ENCODE measurements at regions not wholly inside any gene's neighbourhood (a gene's known extent, or its start where the extent isn't known, plus 50 kb on each side); places are given as distances from the start of the nearest gene placed in this dataset.
"Not testable (repeated sequence)": the region's sequence is repeated elsewhere in the genome, so short reads cannot be mapped to it uniquely, and the experiment has no call there.

DNA sequence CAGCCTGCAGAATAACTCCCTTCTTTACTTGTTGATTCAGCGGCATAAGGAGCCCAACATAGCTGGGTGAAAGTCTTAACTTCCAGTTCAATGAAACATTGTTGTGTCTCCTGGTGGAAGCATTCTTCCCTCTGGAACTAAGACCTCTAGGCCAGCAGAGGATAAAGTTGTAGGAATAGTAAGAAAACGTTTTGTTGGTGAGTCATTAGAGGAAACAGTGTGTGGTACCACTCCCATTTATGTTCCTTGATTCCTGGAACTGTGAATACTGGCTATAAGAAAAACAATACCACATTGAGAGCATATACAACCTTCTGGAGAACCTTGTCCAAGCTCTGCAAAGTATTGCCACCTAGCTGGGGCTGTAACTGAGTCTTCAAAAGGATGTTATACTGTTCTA is 737.4 kb upstream of the ZP4 start:
- H3K9ac ChIP-seq = no peak overlapping the region
- no peaks in the 10 kb centered on the region for H4K20me1 ChIP-seq
- H3K9me3 ChIP-seq = no peaks in the 10 kb centered on the region
- no peak overlapping the region for H3K27ac ChIP-seq
- no peak overlapping the region for H3K4me2 ChIP-seq
- H3K4me3 ChIP-seq = no peak overlapping the region
- TF ChIP-seq Cebpa-rat (IDR thresholded peaks at IDR 0.05) = no peak
- H3K27me3 ChIP-seq = no peaks in the 10 kb centered on the region
- H3K36me3 ChIP-seq = no peaks in the 10 kb centered on the region
- H3K4me1 ChIP-seq = peaks cover 10% of the 10 kb centered on the region

DNA sequence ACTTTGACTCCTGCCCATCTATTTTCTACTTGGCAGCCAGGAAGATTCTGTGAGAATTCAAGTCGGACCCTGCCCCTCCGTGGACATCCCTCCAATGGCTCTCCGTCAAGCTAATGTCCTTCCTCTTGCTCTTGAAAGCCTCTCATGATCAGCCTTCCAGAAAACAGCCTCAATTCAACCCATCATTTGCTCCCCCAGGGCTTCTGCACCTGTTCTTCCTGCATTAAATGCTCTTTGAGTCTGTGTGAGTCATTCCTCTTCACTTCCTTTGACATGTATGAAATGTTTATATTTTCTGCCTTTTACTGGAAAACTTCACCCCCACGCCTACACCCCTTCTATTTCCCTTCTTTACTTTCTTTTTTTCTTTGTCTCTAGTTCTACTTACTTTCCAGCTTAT is 734.1 kb upstream of the ZP4 start:
- no peak for TF ChIP-seq Cebpa-rat (IDR thresholded peaks at IDR 0.05)
- H4K20me1 ChIP-seq = no peaks in the 10 kb centered on the region
- no peaks in the 10 kb centered on the region for H3K27me3 ChIP-seq
- peak overlapping the region; percentile 22; the same call in 1 of the 2 replicates for H3K4me2 ChIP-seq
- H3K9ac ChIP-seq = no peak overlapping the region
- H3K4me1 ChIP-seq = peaks cover 10% of the 10 kb centered on the region
- H3K36me3 ChIP-seq = no peaks in the 10 kb centered on the region
- H3K4me3 ChIP-seq = no peak overlapping the region
- H3K27ac ChIP-seq = no peak overlapping the region
- H3K9me3 ChIP-seq = no peaks in the 10 kb centered on the region

DNA sequence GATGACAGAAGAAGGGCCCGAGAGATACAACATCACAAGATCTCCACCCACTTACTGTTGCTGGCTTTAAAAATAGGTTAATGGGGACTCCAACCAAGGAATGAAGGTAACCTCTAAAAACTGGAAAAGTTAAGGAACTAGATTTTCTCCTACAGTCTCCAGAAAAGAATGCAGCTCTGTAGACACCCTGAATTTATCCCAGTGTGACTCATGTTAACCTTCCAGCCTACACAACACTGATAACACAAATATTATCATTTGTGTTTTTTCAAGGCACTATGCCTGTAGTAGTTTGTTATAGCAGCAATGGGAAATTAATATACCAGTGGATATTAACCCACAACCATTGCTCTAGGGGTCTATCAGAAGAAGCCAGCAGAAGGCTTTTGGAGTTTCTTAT is 730.7 kb upstream of the ZP4 start:
- H3K27me3 ChIP-seq = no peaks in the 10 kb centered on the region

DNA sequence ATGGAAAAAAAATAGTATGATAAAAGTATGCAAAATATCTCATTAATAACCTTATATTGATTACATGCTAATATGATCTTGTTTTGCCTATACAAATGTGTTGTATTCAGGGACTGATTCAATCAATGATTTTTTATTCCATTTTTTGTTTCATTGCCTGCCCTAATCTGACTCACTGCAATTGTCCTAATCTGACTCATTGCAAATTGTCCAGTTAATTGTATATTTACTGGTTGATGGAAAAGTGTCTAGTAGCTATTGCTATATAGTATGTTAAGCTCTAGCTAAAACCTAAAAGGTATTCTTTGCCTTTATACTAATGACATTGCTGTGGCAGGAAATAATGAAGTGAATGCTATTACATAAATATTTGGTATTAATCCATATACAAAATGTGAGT is 728.9 kb upstream of the ZP4 start:
- Histone ChIP-seq H3K27ac (no peak overlapping the region), H3K4me2 (no peak overlapping the region), H3K27me3 (no peaks in the 10 kb centered on the region), H3K9ac (no peak overlapping the region), H3K36me3 (no peaks in the 10 kb centered on the region), H3K4me3 (no peak overlapping the region), H3K4me1 (peaks cover 3% of the 10 kb centered on the region), H3K9me3 (no peaks in the 10 kb centered on the region), H4K20me1 (no peaks in the 10 kb centered on the region)
- TF ChIP-seq Cebpa-rat (IDR thresholded peaks at IDR 0.05) = no peak

More for the DNA sequence above, 730.7 kb upstream of the ZP4 start:
- no peak for TF ChIP-seq Cebpa-rat (IDR thresholded peaks at IDR 0.05)
- H3K27ac ChIP-seq = no peak overlapping the region
- no peak overlapping the region for H3K9ac ChIP-seq
- H4K20me1 ChIP-seq = no peaks in the 10 kb centered on the region
- H3K4me3 ChIP-seq = no peak overlapping the region
- peaks cover 10% of the 10 kb centered on the region for H3K4me1 ChIP-seq
- no peak overlapping the region for H3K4me2 ChIP-seq
- H3K9me3 ChIP-seq = no peaks in the 10 kb centered on the region
- H3K36me3 ChIP-seq = no peaks in the 10 kb centered on the region

DNA sequence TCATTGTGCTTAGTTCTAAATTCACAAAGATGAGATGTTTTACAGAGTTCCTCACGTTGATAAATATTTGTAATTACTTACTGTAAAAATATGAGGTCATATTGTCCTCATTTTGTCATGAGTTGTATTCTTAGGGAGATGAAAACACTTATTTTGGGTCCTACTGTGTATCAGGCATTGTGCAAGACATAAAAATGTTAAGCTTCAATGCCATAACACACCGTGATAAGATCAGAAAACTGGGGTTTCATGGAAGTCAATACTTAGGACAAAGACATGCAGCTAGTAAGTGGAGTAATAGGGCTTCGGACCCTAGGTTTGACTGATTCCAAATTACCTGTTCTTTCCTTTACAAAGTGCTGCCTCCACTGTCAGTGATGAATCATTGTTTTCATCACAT is 720.7 kb upstream of the ZP4 start:
- Histone ChIP-seq H3K27me3 (no peaks in the 10 kb centered on the region), H4K20me1 (no peaks in the 10 kb centered on the region), H3K9me3 (no peaks in the 10 kb centered on the region), H3K4me1 (peaks cover 11% of the 10 kb centered on the region), H3K36me3 (no peaks in the 10 kb centered on the region), H3K9ac (no peak overlapping the region), H3K27ac (no peak overlapping the region), H3K4me3 (no peak overlapping the region), H3K4me2 (no peak overlapping the region)
- TF ChIP-seq Cebpa-rat (IDR thresholded peaks at IDR 0.05) = no peak

DNA sequence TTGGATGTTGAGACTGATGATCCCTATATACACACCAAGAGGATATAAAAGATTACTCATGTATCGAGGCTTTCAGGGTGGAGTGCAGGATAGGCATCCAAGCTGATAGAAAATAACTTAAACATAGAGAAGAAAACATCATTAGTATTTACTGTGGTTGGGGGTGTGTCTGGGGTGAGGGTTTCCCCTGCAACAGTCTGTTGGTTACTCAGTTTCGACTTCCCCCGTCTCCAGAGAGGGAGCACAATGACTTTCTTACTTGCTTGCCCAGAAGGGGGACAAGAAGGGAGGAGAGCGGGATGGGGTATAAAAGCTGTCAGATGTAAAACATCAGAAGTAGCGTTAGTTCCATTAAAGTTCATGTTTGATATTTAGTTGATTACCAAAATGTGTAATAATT is 717.4 kb upstream of the ZP4 start:
- Histone ChIP-seq H3K4me3 (no peak overlapping the region), H4K20me1 (no peaks in the 10 kb centered on the region), H3K27me3 (no peaks in the 10 kb centered on the region), H3K36me3 (no peaks in the 10 kb centered on the region), H3K4me2 (no peak overlapping the region), H3K9me3 (no peaks in the 10 kb centered on the region), H3K9ac (no peak overlapping the region), H3K27ac (no peak overlapping the region), H3K4me1 (peaks cover 11% of the 10 kb centered on the region)
- TF ChIP-seq Cebpa-rat (IDR thresholded peaks at IDR 0.05) = no peak

DNA sequence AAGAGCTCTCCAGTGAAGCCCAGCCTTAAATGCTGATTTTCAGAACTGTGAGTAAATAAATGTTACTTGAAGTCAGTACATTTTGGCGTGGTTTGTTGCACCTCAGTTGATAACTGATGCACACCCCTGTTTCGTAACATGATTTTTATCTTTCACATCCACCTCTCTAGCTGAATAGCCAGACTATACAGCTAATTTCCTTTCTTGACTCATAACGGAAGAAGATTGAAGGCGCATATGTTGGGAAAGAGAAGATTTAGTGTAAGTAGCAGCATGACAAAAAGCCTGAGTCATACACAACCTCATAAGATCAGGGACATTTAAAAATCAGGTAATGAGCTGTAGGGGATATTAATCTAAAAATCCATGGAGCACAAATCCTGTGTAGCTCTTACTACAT is 716.2 kb upstream of the ZP4 start:
- H3K4me2 ChIP-seq = no peak overlapping the region
- H3K9me3 ChIP-seq = no peaks in the 10 kb centered on the region
- H3K4me1 ChIP-seq = peaks cover 6% of the 10 kb centered on the region
- TF ChIP-seq Cebpa-rat (IDR thresholded peaks at IDR 0.05) = no peak
- no peak overlapping the region for H3K9ac ChIP-seq
- H3K4me3 ChIP-seq = no peak overlapping the region
- no peaks in the 10 kb centered on the region for H3K36me3 ChIP-seq
- no peaks in the 10 kb centered on the region for H4K20me1 ChIP-seq
- no peaks in the 10 kb centered on the region for H3K27me3 ChIP-seq
- no peak overlapping the region for H3K27ac ChIP-seq

DNA sequence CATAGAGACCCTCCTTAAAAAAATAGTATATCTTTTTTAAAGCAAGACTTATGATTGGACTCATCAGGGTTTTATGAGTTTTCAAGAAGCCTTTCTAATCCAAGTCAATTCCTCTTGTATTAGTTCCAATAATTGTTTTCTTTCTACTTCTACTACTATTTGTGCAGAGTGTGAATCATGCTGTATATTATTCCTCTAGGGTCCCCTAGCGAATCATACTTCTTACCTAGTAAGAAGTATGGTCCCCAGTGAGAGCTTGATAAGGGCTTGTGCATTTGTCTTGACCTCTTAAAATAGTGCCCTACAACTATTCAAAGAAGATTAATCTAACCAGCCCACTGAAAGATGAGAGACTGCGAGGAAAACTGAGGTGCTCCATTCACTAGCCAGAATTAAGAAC is 715.7 kb upstream of the ZP4 start:
- Histone ChIP-seq H4K20me1 (no peaks in the 10 kb centered on the region), H3K4me2 (no peak overlapping the region), H3K4me3 (no peak overlapping the region), H3K36me3 (no peaks in the 10 kb centered on the region), H3K27ac (no peak overlapping the region), H3K27me3 (no peaks in the 10 kb centered on the region), H3K4me1 (peaks cover 6% of the 10 kb centered on the region), H3K9ac (no peak overlapping the region), H3K9me3 (no peaks in the 10 kb centered on the region)
- no peak for TF ChIP-seq Cebpa-rat (IDR thresholded peaks at IDR 0.05)

DNA sequence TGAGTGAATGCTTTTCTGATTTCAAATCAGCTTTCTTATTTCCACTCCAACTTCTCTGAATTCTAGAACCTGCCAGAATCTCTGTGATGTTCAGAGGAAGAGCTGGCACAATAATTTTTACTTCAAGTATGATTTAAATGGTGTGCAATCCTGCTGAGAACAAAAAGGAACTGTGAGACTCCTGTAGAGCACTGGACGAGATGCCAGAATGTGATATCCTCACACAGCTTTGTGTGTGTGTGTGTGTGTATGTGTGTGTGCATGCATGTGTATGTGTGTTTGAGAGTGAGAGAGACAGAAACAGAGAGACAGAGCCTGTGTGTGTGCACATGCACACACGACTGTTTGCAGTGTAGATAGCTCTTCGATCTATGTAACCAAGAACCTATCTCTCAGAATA is 713.6 kb upstream of the ZP4 start:
- Histone ChIP-seq H3K27me3 (no peaks in the 10 kb centered on the region), H3K9ac (no peak overlapping the region), H3K4me2 (no peak overlapping the region), H4K20me1 (no peaks in the 10 kb centered on the region), H3K36me3 (no peaks in the 10 kb centered on the region), H3K27ac (no peak overlapping the region), H3K4me1 (0 out of 2 replicates have a peak, but pooled peaks cover 5% of the 10 kb centered on the region), H3K4me3 (no peak overlapping the region), H3K9me3 (no peaks in the 10 kb centered on the region)
- TF ChIP-seq Cebpa-rat (IDR thresholded peaks at IDR 0.05) = no peak

DNA sequence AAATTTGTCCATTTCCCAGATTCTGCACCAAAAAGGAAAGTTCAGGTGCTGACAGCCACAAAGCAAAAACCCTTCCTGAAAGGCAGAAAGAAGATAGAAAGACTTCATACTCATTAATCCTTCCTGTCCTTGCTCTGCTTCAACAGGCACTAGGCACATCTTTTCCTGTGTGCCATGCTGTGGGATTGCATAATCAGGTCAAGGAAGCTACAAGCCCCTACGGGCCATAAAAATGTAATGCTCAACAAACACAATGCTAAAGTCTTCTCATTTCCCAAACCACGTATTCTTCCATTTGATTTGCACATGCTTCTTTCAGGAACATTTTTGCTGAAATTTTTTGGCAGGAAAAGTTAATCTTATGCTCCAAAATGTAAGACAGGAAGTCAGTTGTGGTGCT is 710.9 kb upstream of the ZP4 start:
- H3K4me3 ChIP-seq, H3K27me3 ChIP-seq, H3K9me3 ChIP-seq, H3K36me3 ChIP-seq, H3K9ac ChIP-seq, H4K20me1 ChIP-seq, H3K4me1 ChIP-seq, H3K27ac ChIP-seq: not testable (repeated sequence)
- H3K4me2 ChIP-seq = peak overlapping the region; percentile 19; the same call in 1 of the 2 replicates

DNA sequence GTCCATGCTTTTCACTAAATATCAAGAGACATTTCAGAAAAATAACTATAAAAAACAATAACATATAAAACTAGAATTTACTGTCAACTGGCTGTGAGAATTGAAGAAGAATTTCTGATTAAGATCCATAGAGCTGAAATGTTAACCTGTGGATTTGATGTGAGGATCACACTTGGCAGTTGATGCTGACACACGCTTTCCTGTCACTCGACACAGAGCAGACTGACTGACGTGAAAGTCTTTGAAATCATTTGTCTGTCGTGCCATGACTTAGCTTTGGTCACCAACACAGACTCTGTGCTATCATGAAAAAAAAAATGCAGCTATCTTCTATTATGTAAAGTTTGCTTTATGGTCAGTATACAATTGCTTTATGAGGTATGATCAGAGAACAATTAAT is 706.0 kb upstream of the ZP4 start:
- no peak for TF ChIP-seq Cebpa-rat (IDR thresholded peaks at IDR 0.05)
- H3K4me3 ChIP-seq = no peak overlapping the region
- H3K9ac ChIP-seq = no peak overlapping the region
- 0 out of 2 replicates have a peak, but pooled peaks cover 4% of the 10 kb centered on the region for H3K4me1 ChIP-seq
- no peaks in the 10 kb centered on the region for H3K36me3 ChIP-seq
- H3K4me2 ChIP-seq = no peak overlapping the region
- no peak overlapping the region for H3K27ac ChIP-seq
- no peaks in the 10 kb centered on the region for H3K27me3 ChIP-seq
- no peaks in the 10 kb centered on the region for H4K20me1 ChIP-seq
- no peaks in the 10 kb centered on the region for H3K9me3 ChIP-seq

Data from BLaER1 (cell line).